Right lobe of liver (tissue), 6 donors: ENCODE measurements at regions not wholly inside any gene's neighbourhood (a gene's known extent, or its start where the extent isn't known, plus 50 kb on each side); places are given as distances from the start of the nearest gene placed in this dataset.

Source experiments
- ATAC-seq, 4 donors: fragments of 200-7000 bp; cut with Tn5 transposase; one replicate each; pipeline ENCODE4 v1.9.1; 2020; ENCODE audit warnings: mild to moderate bottlenecking in 4 of 4, moderate library complexity in 4 of 4
- DNase-seq, 3 donors: peaks; one replicate each; pipeline ENCODE4 v3.0.0-alpha.2; 2020
- H3K27ac ChIP-seq, 3 donors: fragments of 200-600 bp; one replicate each; pipeline ENCODE4 v1.8.0; 2022
- H3K27me3 ChIP-seq, 2 donors: fragments of 200-600 bp; one replicate each; pipeline ENCODE4 v1.8.0; 2022
- H3K36me3 ChIP-seq, 4 donors: fragments of 200-600 bp; sonication (generic) in 1 of 4; one replicate each; pipeline versions ENCODE4 v1.5.1 to v1.8.0; 2017 to 2022; ENCODE audit warnings: control low read depth in 1 of 4
- H3K4me1 ChIP-seq, 4 donors: fragments of 200-600 bp; sonication (generic) in 1 of 4; one replicate each; pipeline versions ENCODE4 v1.5.1 to v1.8.0; 2017 to 2022; ENCODE audit warnings: control low read depth in 1 of 4
- H3K4me3 ChIP-seq, 3 donors: fragments of 200-600 bp; one replicate each; pipeline ENCODE4 v1.8.0; 2022
- H3K9me3 ChIP-seq, 4 donors: fragments of 200-600 bp; sonication (generic) in 1 of 4; one replicate each; pipeline versions ENCODE4 v1.5.1 to v1.8.0; 2017 to 2022; ENCODE audit warnings: control low read depth in 1 of 4
- CTCF ChIP-seq, 4 donors: fragments of 200-600 bp in 3 of 4; fragments of 450-650 bp in 1 of 4; IDR thresholded peaks; one replicate each; pipeline versions ENCODE4 v1.5.1 to v1.8.0; 2016 to 2022; ENCODE audit warnings: antibody characterized with exemption in 4 of 4, mild to moderate bottlenecking in 2 of 4
- POLR2A ChIP-seq: fragments of 450-650 bp; IDR thresholded peaks from one replicate; pipeline ENCODE4 v1.6.1; 2017; ENCODE audit warnings: antibody characterized with exemption, mild to moderate bottlenecking
- WGBS: methylation state at CpG from one replicate; pipeline ENCODE4 v1.1.6; 2018; ENCODE audit warnings: low coverage, low lambda C conversion rate; ENCODE audit not compliant: insufficient coverage; ENCODE audit errors: missing lambda C conversion rate; 5-methylcytosine and 5-hydroxymethylcytosine counted together
- intact Hi-C, 2 donors: fragments of 100-400 bp; cut with DNase I; formaldehyde crosslinking; loops; one replicate each; pipeline versions ENCODE4 v1.11.2 to v1.14.1; 2022
- donor health status: DM: no; HTN: yes; CAD: no.
- donor health status: DM: no; HTN: no; CAD: no.
- donor health status: DM: no; HTN: no; CAD: no.
- donor health status: DM: no; HTN: yes; CAD: no.
- donor health status: DM: no; HTN: yes; CAD: no.

GRCh38 chr1:30423570-30423969, 299.8 kb downstream of the MATN1 start:
- intact Hi-C loops, result no loop called here
- no peaks in the 10 kb centered on the region for H3K9me3 ChIP-seq
- ATAC-seq (no peak), DNase-seq (peak in 1 of 3 donors; percentile 2)
- no peaks in the 10 kb centered on the region for H3K4me1 ChIP-seq
- H3K4me3 ChIP-seq, result no peak overlapping the region
- no peak for TF ChIP-seq POLR2A
- no peak for TF ChIP-seq CTCF (IDR thresholded peaks at IDR 0.05)
- no peaks in the 10 kb centered on the region for H3K27me3 ChIP-seq
- H3K27ac ChIP-seq, result no peak overlapping the region
- 58% methylated on average over 3 of the region's 3 CpGs for WGBS
- no peaks in the 10 kb centered on the region for H3K36me3 ChIP-seq

- H3K27me3 ChIP-seq, result no peaks in the 10 kb centered on the region
- TF ChIP-seq POLR2A, result no peak
- no peak for TF ChIP-seq CTCF (IDR thresholded peaks at IDR 0.05)
- no peak overlapping the region for H3K27ac ChIP-seq
- intact Hi-C loops, result no loop called here
- H3K4me1 ChIP-seq, result no peaks in the 10 kb centered on the region
- no peaks in the 10 kb centered on the region for H3K36me3 ChIP-seq
- WGBS, result no CpG with 5 or more reads among the region's 2 CpGs
- ATAC-seq (no peak), DNase-seq (peak in 2 of 3 donors; percentile 24 to 41)
- H3K9me3 ChIP-seq, result no peaks in the 10 kb centered on the region
- no peak overlapping the region for H3K4me3 ChIP-seq
Observed at GRCh38 chr1:30422251-30422650, 301.1 kb downstream of the MATN1 start.

GRCh38 chr1:30420519-30421050, 302.8 kb downstream of the MATN1 start:
- WGBS, result 27% methylated on average over 3 of the region's 7 CpGs
- no peak for DNase-seq

GRCh38 chr1:30419831-30420230, 303.6 kb downstream of the MATN1 start:
- 57% methylated on average over 3 of the region's 5 CpGs for WGBS
- Histone ChIP-seq H3K4me1 (no peaks in the 10 kb centered on the region), H3K9me3 (no peaks in the 10 kb centered on the region), H3K27me3 (no peaks in the 10 kb centered on the region), H3K36me3 (no peaks in the 10 kb centered on the region), H3K4me3 (no peak overlapping the region), H3K27ac (no peak overlapping the region)
- DNase-seq, result no peak
- intact Hi-C loops, result no loop called here
- no peak for ATAC-seq
- no peak for TF ChIP-seq POLR2A
- TF ChIP-seq CTCF (IDR thresholded peaks at IDR 0.05), result no peak

More at GRCh38 chr1:30420519-30421050, 302.8 kb downstream of the MATN1 start:
- TF ChIP-seq POLR2A (no peak), CTCF (IDR thresholded peaks at IDR 0.05) (no peak)
- Histone ChIP-seq H3K27me3 (no peaks in the 10 kb centered on the region), H3K4me1 (no peaks in the 10 kb centered on the region), H3K27ac (no peak overlapping the region), H3K4me3 (no peak overlapping the region), H3K9me3 (no peaks in the 10 kb centered on the region), H3K36me3 (no peaks in the 10 kb centered on the region)
- no peak for ATAC-seq
- intact Hi-C loops, result no loop called here
